ENCODE measurements at regions not wholly inside any gene's neighbourhood (a gene's known extent, or its start where the extent isn't known, plus 50 kb on each side); places are given as distances from the start of the nearest gene placed in this dataset.

GRCh38 chr6:150525300-150525699 lies 74.4 kb upstream of the PLEKHG1 start:
- TF ChIP-seq CTCF (optimal IDR thresholded peaks at IDR 0.05 in 1 of 3, IDR thresholded peaks at IDR 0.05 in 1 of 3, conservative IDR thresholded peaks at IDR 0.05 in 1 of 3; ENCODE audit: extremely low read depth in 1 of 3, insufficient read depth in 2 of 3, low read length in 3 of 3) = no peak
- no peak for TF ChIP-seq EZH2 (IDR thresholded peaks at IDR 0.05; ENCODE audit: low read length)

All from keratinocyte (primary cell).